ENCODE measurements at regions not wholly inside any gene's neighbourhood (a gene's known extent, or its start where the extent isn't known, plus 50 kb on each side); places are given as distances from the start of the nearest gene placed in this dataset.

DNA sequence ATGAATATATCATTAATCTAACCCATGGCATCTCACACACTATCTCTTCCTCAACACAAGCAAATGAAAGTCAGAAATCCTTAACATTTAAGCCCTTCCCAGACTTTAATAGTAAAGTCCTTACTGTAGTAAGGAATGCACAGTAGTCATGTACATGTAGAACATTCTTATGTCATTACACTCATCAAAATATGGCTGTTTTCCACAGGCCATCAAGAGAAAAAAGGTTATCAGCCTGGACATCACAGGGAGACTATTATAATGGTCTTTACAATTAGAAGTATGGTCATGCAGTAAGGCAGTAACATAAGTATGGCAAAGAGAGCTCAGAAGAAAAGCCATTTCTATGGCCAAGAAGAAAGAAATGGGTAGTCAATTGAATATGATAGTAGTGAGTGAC is 121.2 kb downstream of the SLC6A15 start:
- H3K27me3 Mint-ChIP-seq: no peaks in the 10 kb centered on the region
- ATAC-seq (ENCODE audit: low read depth) (no peak), DNase-seq (no peak)
- Histone ChIP-seq H3K27ac (ENCODE audit: low read length in 2 of 2) (no peak overlapping the region), H4K20me1 (ENCODE audit: control insufficient read depth, insufficient read depth, low read length, poor library complexity, severe bottlenecking) (no peaks in the 10 kb centered on the region), H3K27me3 (replicated peaks in 1 of 4; ENCODE audit: control extremely low read depth in 1 of 4, control insufficient read depth in 3 of 4, insufficient read depth in 4 of 4, low read length in 3 of 4) (no peaks in the 10 kb centered on the region), H3K4me2 (replicated peaks; ENCODE audit: low read depth, low read length, poor library complexity, severe bottlenecking) (no peak overlapping the region), H3K9me3 (ENCODE audit: control extremely low read depth in 1 of 3, control insufficient read depth in 2 of 3, insufficient read depth in 1 of 3, low read length in 2 of 3) (no peaks in the 10 kb centered on the region), H2AFZ (ENCODE audit: insufficient read depth, low read depth, low read length, poor library complexity, severe bottlenecking) (no peak overlapping the region), H3K36me3 (replicated peaks in 1 of 2; ENCODE audit: control extremely low read depth in 1 of 2, control insufficient read depth in 1 of 2, extremely low read depth in 1 of 2, insufficient read depth in 2 of 2, low read length in 1 of 2) (no peaks in the 10 kb centered on the region), H3K9ac (ENCODE audit: low read length) (no peak overlapping the region), H3K4me1 (ENCODE audit: control insufficient read depth in 2 of 2, insufficient read depth in 2 of 2, low read length in 2 of 2) (no peaks in the 10 kb centered on the region), H3K79me2 (ENCODE audit: control insufficient read depth, insufficient read depth, low read length) (no peaks in the 10 kb centered on the region), H3K4me3 (ENCODE audit: control extremely low read depth in 1 of 5, extremely low read depth in 1 of 5, insufficient read depth in 1 of 5, low read depth in 2 of 5, low read length in 4 of 5) (no peak overlapping the region)
- H3K9me3 Mint-ChIP-seq (ENCODE audit: insufficient read depth): no peaks in the 10 kb centered on the region
- no peak overlapping the region for H3K27ac Mint-ChIP-seq
- POLR2A ChIA-PET: no interaction called here
- CTCF ChIA-PET: no interaction called here
- intact Hi-C loops (cut with micrococcal nuclease): no loop called here
- no peak overlapping the region for H3K4me3 Mint-ChIP-seq
- H3K4me1 Mint-ChIP-seq: no peaks in the 10 kb centered on the region
- no peak for TF ChIP-seq EZH2 (IDR thresholded peaks at IDR 0.05; ENCODE audit: borderline replicate concordance, insufficient read depth, low read depth, low read length, poor library complexity, severe bottlenecking)
- TF ChIP-seq, protein P1, sequence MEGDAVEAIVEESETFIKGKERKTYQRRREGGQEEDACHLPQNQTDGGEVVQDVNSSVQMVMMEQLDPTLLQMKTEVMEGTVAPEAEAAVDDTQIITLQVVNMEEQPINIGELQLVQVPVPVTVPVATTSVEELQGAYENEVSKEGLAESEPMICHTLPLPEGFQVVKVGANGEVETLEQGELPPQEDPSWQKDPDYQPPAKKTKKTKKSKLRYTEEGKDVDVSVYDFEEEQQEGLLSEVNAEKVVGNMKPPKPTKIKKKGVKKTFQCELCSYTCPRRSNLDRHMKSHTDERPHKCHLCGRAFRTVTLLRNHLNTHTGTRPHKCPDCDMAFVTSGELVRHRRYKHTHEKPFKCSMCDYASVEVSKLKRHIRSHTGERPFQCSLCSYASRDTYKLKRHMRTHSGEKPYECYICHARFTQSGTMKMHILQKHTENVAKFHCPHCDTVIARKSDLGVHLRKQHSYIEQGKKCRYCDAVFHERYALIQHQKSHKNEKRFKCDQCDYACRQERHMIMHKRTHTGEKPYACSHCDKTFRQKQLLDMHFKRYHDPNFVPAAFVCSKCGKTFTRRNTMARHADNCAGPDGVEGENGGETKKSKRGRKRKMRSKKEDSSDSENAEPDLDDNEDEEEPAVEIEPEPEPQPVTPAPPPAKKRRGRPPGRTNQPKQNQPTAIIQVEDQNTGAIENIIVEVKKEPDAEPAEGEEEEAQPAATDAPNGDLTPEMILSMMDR (IDR thresholded peaks at IDR 0.05): no peak

DNA sequence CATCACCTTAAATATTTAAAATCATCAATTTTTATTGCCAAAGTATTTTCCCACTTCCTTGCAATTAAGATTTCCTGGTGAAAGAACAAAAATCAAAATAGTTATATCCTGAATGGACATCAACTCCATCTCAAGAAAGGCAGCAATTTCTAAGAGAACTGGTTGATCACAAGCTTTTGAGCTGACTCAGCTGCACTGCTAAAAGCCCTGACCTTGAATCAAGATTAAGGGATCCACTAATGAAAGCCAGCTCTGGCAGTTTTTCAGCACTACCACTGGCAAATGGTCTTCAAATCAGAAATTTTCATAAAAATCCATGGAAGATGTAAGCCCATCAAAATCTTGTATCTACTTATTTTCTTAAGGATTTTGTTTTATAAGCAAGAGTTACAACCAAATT is 123.4 kb downstream of the SLC6A15 start:
- CTCF ChIA-PET: no interaction called here
- no peaks in the 10 kb centered on the region for H3K27me3 ChIP-seq (replicated peaks in 1 of 4; ENCODE audit: control extremely low read depth in 1 of 4, control insufficient read depth in 3 of 4, insufficient read depth in 4 of 4, low read length in 3 of 4)

More for the DNA sequence above, 123.4 kb downstream of the SLC6A15 start:
- no peaks in the 10 kb centered on the region for H4K20me1 ChIP-seq (ENCODE audit: control insufficient read depth, insufficient read depth, low read length, poor library complexity, severe bottlenecking)
- no peak overlapping the region for H3K4me3 Mint-ChIP-seq
- no peak overlapping the region for H3K27ac ChIP-seq (ENCODE audit: low read length in 2 of 2)
- H2AFZ ChIP-seq (ENCODE audit: insufficient read depth, low read depth, low read length, poor library complexity, severe bottlenecking): no peak overlapping the region
- POLR2A ChIA-PET: no interaction called here
- TF ChIP-seq, protein P1 (IDR thresholded peaks at IDR 0.05): no peak
- TF ChIP-seq EZH2 (IDR thresholded peaks at IDR 0.05; ENCODE audit: borderline replicate concordance, insufficient read depth, low read depth, low read length, poor library complexity, severe bottlenecking): no peak
- H3K79me2 ChIP-seq (ENCODE audit: control insufficient read depth, insufficient read depth, low read length): no peaks in the 10 kb centered on the region
- H3K27ac Mint-ChIP-seq: no peak overlapping the region
- H3K9ac ChIP-seq (ENCODE audit: low read length): no peak overlapping the region
- no peaks in the 10 kb centered on the region for H3K4me1 ChIP-seq (ENCODE audit: control insufficient read depth in 2 of 2, insufficient read depth in 2 of 2, low read length in 2 of 2)
- DNase-seq: no peak
- H3K9me3 ChIP-seq (ENCODE audit: control extremely low read depth in 1 of 3, control insufficient read depth in 2 of 3, insufficient read depth in 1 of 3, low read length in 2 of 3): no peaks in the 10 kb centered on the region
- H3K4me2 ChIP-seq (replicated peaks; ENCODE audit: low read depth, low read length, poor library complexity, severe bottlenecking): no peak overlapping the region
- H3K9me3 Mint-ChIP-seq (ENCODE audit: insufficient read depth): no peaks in the 10 kb centered on the region
- H3K36me3 ChIP-seq (replicated peaks in 1 of 2; ENCODE audit: control extremely low read depth in 1 of 2, control insufficient read depth in 1 of 2, extremely low read depth in 1 of 2, insufficient read depth in 2 of 2, low read length in 1 of 2): no peaks in the 10 kb centered on the region
- ATAC-seq (ENCODE audit: low read depth): no peak
- no peaks in the 10 kb centered on the region for H3K27me3 Mint-ChIP-seq
- intact Hi-C loops (cut with micrococcal nuclease): no loop called here
- no peak overlapping the region for H3K4me3 ChIP-seq (ENCODE audit: control extremely low read depth in 1 of 5, extremely low read depth in 1 of 5, insufficient read depth in 1 of 5, low read depth in 2 of 5, low read length in 4 of 5)
- H3K4me1 Mint-ChIP-seq: no peaks in the 10 kb centered on the region

Measured in B cell (primary cell).